ENCODE measurements at regions not wholly inside any gene's neighbourhood (a gene's known extent, or its start where the extent isn't known, plus 50 kb on each side); places are given as distances from the start of the nearest gene placed in this dataset.
"Not testable (repeated sequence)": the region's sequence is repeated elsewhere in the genome, so short reads cannot be mapped to it uniquely, and the experiment has no call there.

DNA sequence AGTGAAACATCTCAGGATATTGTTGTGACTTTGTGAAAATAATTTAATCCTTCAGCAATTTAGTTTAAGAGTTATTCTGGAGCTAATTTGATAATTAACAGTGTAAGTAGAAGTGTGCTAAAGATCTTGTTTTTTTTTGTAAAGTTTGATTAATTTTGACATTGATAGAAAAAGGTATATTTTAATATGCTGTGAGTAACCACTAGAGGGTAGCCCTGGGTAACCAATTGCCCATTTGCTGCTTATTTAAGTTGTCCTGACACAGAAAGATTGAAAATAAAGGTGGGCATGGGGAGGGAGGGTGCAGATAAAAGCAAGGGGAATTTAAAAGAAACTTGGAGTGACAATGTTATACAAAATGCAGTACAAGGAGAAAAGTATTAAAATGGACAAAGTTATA is 1808.3 kb downstream of the KHDRBS2 start:
- intact Hi-C loops (cut with DNase I); H3K4me1 ChIP-seq (replicated peaks in 1 of 2); H3K36me3 ChIP-seq (replicated peaks in 1 of 2); H3K27me3 ChIP-seq; H3K9me3 ChIP-seq (replicated peaks in 1 of 3); H3K27ac ChIP-seq; DNase-seq; H3K4me3 ChIP-seq: not testable (repeated sequence)
- TF ChIP-seq, protein P1, sequence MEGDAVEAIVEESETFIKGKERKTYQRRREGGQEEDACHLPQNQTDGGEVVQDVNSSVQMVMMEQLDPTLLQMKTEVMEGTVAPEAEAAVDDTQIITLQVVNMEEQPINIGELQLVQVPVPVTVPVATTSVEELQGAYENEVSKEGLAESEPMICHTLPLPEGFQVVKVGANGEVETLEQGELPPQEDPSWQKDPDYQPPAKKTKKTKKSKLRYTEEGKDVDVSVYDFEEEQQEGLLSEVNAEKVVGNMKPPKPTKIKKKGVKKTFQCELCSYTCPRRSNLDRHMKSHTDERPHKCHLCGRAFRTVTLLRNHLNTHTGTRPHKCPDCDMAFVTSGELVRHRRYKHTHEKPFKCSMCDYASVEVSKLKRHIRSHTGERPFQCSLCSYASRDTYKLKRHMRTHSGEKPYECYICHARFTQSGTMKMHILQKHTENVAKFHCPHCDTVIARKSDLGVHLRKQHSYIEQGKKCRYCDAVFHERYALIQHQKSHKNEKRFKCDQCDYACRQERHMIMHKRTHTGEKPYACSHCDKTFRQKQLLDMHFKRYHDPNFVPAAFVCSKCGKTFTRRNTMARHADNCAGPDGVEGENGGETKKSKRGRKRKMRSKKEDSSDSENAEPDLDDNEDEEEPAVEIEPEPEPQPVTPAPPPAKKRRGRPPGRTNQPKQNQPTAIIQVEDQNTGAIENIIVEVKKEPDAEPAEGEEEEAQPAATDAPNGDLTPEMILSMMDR (IDR thresholded peaks at IDR 0.05) = peak in 2 of 6 experiments; percentile 8

DNA sequence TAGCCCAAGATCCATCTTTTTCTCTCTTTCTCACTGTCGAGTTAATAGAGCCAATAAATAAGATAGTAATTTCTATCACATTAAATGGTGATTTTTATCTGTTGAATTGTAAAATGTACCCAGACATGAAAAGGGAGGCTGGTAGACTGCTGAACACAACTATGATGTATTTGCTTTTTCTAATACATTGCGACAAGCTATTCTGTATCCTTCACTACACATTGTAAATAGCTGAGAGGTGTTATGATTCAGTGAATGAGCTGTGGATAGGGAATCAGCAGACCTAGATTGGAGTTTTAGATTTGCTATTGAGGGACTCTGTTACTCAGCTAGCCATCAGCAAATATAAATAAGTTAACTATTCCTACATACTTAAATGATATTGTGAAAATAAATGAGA is 1812.2 kb downstream of the KHDRBS2 start:
- H3K4me3 ChIP-seq; H3K4me1 ChIP-seq (replicated peaks in 1 of 2); H3K36me3 ChIP-seq (replicated peaks in 1 of 2); DNase-seq; H3K9me3 ChIP-seq (replicated peaks in 1 of 3); intact Hi-C loops (cut with DNase I); H3K27me3 ChIP-seq; H3K27ac ChIP-seq: not testable (repeated sequence)
- WGBS, 4 donors = 73 to 86% (median 77%) methylated on average over 2 of the region's 2 CpGs

DNA sequence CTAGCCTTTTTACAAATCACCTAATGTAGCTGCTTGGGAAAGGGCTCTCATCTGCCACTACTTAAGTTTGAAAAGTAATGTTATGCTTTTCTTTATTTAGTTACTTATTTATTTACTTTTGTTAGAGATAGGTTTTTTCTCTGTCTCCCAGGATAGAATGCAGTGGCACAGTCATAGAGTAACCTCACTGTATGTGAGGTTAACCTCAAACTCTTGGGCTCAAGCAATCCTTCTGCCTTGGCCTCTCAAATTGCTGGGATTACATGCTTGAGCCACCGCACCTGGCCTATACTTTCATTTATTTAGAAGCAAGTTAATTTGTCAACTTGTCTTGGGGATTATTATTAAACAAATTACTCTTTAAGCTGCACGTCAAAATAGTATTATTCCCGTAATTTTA is 1814.6 kb downstream of the KHDRBS2 start:
- H3K36me3 ChIP-seq (replicated peaks in 1 of 2); H3K27ac ChIP-seq; H3K9me3 ChIP-seq (replicated peaks in 1 of 3); DNase-seq; H3K4me1 ChIP-seq (replicated peaks in 1 of 2); H3K27me3 ChIP-seq; intact Hi-C loops (cut with DNase I); H3K4me3 ChIP-seq: not testable (repeated sequence)
- WGBS, 4 donors = 74 to 82% (median 76%) methylated on average over 3 of the region's 3 CpGs

DNA sequence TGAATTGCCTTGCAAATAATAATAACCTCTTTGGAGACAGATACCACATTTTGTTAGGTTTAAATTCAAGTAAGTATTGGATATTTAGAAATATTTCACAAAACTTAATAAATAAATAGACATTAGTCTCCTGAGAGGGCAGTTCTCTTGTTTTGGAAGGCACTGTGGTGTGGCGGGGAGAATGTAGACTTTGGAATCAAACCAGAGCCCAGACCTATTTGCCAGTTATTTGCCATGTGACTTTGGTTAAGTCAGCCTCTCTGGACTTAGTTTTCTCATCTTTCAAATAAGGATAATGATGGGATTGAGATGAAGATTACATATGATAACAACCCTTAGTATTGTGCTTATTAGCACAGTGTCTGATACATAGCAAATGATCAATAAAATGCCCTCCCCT is 1835.6 kb downstream of the KHDRBS2 start:
- WGBS, 4 donors = 60 to 85% (median 80%) methylated on average over 1 of the region's 1 CpG
- H3K27me3 ChIP-seq; H3K4me1 ChIP-seq (replicated peaks in 1 of 2); H3K27ac ChIP-seq; H3K36me3 ChIP-seq (replicated peaks in 1 of 2); H3K9me3 ChIP-seq (replicated peaks in 1 of 3); intact Hi-C loops (cut with DNase I); H3K4me3 ChIP-seq; DNase-seq: not testable (repeated sequence)

DNA sequence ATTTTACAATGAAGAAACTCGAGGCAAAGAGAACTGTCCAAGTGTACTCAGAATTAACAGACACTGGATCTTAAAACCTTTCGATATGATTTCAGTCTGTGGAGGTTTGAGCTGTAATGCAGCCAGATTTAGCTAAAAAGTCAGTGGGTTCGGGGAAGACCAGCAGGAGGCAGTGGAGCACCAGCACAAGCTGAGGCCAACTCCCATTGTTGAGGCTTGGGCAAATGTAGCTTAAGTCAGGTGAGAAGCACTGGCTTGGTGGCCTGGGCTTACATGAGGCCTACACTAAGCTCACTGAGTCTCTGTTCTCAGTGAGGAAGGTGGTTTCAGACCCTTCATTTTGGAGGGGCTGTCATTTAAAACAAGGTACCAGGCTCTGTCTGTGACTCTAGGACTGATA is 1841.5 kb downstream of the KHDRBS2 start:
- H3K27me3 ChIP-seq; intact Hi-C loops (cut with DNase I); H3K36me3 ChIP-seq (replicated peaks in 1 of 2); H3K9me3 ChIP-seq (replicated peaks in 1 of 3); DNase-seq; H3K4me3 ChIP-seq; H3K27ac ChIP-seq; H3K4me1 ChIP-seq (replicated peaks in 1 of 2): not testable (repeated sequence)
- WGBS, 4 donors = 49 to 69% (median 59%) methylated on average over 1 to 2 of the region's 3 CpGs

DNA sequence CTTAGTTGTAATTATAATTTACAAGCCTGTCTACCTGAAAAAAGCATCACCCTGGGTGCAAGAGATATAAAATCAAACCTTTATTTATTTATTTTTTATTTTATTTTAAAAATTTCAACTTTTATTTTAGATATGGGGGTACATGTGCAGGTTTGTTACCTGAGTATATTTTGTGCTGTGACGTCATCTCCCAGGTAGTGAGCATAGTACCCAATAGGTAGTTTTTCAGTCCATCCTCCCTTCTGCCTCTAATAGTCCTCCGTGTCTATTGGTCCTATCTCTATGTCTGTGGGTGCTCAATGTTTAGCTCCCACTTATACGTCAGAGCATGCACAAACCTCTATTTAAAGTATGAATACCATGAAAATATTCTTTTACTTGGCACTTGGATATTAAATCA is 1846.3 kb downstream of the KHDRBS2 start:
- 71 to 85% (median 76%) methylated on average over 3 of the region's 3 CpGs for WGBS, 4 donors
- intact Hi-C loops (cut with DNase I); H3K9me3 ChIP-seq (replicated peaks in 1 of 3): not testable (repeated sequence)

DNA sequence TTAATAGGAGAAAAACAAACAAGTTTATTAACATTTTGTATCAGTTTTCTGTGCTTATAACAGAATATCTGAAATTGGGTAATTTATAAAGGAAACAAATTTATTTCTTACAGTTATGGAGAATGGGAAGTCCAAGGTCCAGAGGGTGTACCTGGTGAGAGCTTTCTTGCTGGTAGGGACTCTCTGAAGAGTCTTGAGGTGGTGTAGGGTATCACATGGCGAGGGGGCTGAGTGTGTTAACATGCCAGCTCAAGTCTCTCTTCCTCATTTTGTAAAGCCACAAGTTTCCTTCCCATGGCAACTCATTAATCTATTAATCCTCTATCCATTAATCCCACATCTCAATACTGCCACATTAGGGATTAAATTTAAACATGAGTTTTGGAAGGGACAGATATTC is 1863.3 kb downstream of the KHDRBS2 start:
- DNase-seq; H3K27ac ChIP-seq; intact Hi-C loops (cut with DNase I); H3K27me3 ChIP-seq; H3K9me3 ChIP-seq (replicated peaks in 1 of 3); H3K4me3 ChIP-seq; H3K4me1 ChIP-seq (replicated peaks in 1 of 2); H3K36me3 ChIP-seq (replicated peaks in 1 of 2): not testable (repeated sequence)
- 45 to 67% methylated on average over 1 of the region's 1 CpG; no CpG with 5 or more reads in 2 of the 4 donors for WGBS, 4 donors

More for the DNA sequence above, 1846.3 kb downstream of the KHDRBS2 start:
- not testable (repeated sequence) for DNase-seq; H3K4me3 ChIP-seq; H3K27me3 ChIP-seq; H3K36me3 ChIP-seq (replicated peaks in 1 of 2); H3K27ac ChIP-seq; H3K4me1 ChIP-seq (replicated peaks in 1 of 2)

DNA sequence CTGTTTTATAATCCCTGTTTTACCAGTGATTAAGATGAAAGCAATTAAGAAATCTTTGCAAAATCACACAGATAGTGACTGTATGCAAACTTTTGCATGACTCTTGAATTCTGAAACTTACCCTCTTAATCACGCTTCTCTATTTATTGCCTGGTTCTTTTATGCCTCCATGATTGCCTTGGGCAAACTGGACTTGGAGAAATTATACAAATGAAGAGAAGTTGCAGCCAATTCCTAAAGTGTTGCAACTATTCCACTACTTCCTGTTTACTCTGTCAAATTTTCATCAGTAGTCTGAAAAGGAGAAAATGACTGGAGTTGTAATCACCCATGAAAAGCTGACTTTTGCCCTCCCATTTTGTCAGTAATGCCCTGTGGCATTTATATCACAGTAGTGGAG is 1869.9 kb downstream of the KHDRBS2 start:
- H3K27me3 ChIP-seq; DNase-seq; intact Hi-C loops (cut with DNase I): not testable (repeated sequence)

DNA sequence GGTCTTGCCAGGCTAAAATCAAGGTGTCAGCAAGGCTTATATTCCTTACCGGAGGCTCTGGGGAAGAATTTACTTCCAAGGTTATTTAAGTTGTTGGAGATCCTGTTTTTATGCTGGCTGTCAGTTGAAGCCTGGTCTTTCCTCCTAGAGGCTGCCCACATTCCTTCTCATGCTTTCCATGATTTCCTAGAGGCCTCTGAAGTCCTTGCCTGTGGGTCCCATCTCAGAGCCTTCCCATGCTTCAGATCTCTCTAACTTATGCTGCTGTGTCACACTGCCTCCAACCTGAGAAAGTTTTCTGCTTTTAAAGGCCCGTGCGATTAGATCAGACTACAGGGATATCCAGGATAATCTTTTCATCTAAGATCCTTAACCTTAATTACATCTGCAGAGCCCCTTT is 1877.3 kb downstream of the KHDRBS2 start:
- H3K36me3 ChIP-seq (replicated peaks in 1 of 2); H3K4me3 ChIP-seq; H3K4me1 ChIP-seq (replicated peaks in 1 of 2); DNase-seq; H3K27ac ChIP-seq; H3K27me3 ChIP-seq; H3K9me3 ChIP-seq (replicated peaks in 1 of 3); intact Hi-C loops (cut with DNase I): not testable (repeated sequence)
- WGBS, 4 donors = 48 to 71% (median 56%) methylated on average over 1 of the region's 3 CpGs

More for the DNA sequence above, 1869.9 kb downstream of the KHDRBS2 start:
- H3K4me1 ChIP-seq (replicated peaks in 1 of 2); H3K36me3 ChIP-seq (replicated peaks in 1 of 2); H3K4me3 ChIP-seq; H3K9me3 ChIP-seq (replicated peaks in 1 of 3); H3K27ac ChIP-seq: not testable (repeated sequence)
- 50 to 80% (median 71%) methylated on average over 1 of the region's 1 CpG; no CpG with 5 or more reads in 1 of the 4 donors for WGBS, 4 donors

DNA sequence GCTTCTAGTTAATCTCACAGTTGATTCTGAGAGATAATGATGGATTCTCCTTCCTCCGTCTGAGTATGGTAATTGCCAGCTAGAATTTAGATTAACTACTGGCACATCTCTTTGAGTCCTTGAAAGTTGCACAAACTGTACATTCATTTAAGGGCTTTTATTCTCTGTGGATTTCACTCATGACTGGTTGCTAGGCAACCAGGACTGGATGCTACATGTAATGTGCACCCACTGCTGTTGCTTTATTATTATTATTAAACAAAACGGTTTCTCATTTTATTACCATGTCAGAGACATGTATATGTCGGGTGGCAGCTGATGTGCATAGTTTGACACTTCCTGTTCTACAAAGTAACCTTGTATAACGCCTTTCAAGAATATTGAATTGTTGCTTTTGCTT is 1882.8 kb downstream of the KHDRBS2 start:
- H3K4me3 ChIP-seq; H3K36me3 ChIP-seq (replicated peaks in 1 of 2); H3K27me3 ChIP-seq; DNase-seq; H3K4me1 ChIP-seq (replicated peaks in 1 of 2); H3K27ac ChIP-seq; H3K9me3 ChIP-seq (replicated peaks in 1 of 3); intact Hi-C loops (cut with DNase I): not testable (repeated sequence)
- 40 to 51% (median 43%) methylated on average over 4 of the region's 4 CpGs for WGBS, 4 donors

DNA sequence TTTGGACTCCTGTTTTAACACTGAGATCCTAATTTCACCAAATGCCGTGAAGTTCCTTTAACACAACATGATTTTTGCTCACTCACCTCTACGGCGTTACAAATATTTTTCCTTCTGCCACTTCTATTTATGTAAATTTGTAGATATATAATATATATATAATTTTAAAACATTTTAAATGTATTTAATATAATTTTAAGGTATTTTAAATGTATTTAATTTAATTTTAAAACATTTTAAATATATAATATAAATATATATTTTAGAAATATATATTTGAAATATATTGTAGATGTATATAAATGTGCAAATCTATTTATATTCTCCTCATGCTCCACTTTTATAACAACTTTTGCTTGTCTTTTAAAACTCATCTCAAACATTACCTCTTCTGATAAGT is 1883.5 kb downstream of the KHDRBS2 start:
- H3K27me3 ChIP-seq; H3K4me1 ChIP-seq (replicated peaks in 1 of 2); H3K36me3 ChIP-seq (replicated peaks in 1 of 2); H3K27ac ChIP-seq; DNase-seq; H3K9me3 ChIP-seq (replicated peaks in 1 of 3); intact Hi-C loops (cut with DNase I); H3K4me3 ChIP-seq: not testable (repeated sequence)
- 87 to 96% (median 93%) methylated on average over 3 of the region's 3 CpGs for WGBS, 4 donors
